ENCODE measurements at regions not wholly inside any gene's neighbourhood (a gene's known extent, or its start where the extent isn't known, plus 50 kb on each side); places are given as distances from the start of the nearest gene placed in this dataset.

- ATAC-seq (no peak), DNase-seq (no peak)
- H3K4me3 ChIP-seq = no peak overlapping the region
- H3K36me3 ChIP-seq = no peaks in the 10 kb centered on the region
- intact Hi-C loops (cut with DNase I) = no loop called here
- H3K4me1 ChIP-seq = no peaks in the 10 kb centered on the region
- H3K27me3 ChIP-seq (ENCODE audit: low read depth) = no peaks in the 10 kb centered on the region
- H3K27ac ChIP-seq = no peak overlapping the region
- H3K9me3 ChIP-seq = no peaks in the 10 kb centered on the region
- TF ChIP-seq CTCF (IDR thresholded peaks at IDR 0.05) = no peak
Measured at GRCh38 chr3:117669774-117670173, 960.2 kb downstream of the TUSC7 start.

- intact Hi-C loops (cut with DNase I) = no loop called here
- H3K36me3 ChIP-seq = no peaks in the 10 kb centered on the region
- TF ChIP-seq CTCF (IDR thresholded peaks at IDR 0.05) = no peak
Measured at GRCh38 chr3:117671722-117672318, 962.2 kb downstream of the TUSC7 start.

GRCh38 chr3:117674321-117674720 lies 964.7 kb downstream of the TUSC7 start:
- Histone ChIP-seq H3K27ac (no peak overlapping the region), H3K9me3 (no peaks in the 10 kb centered on the region), H3K4me1 (no peaks in the 10 kb centered on the region), H3K36me3 (no peaks in the 10 kb centered on the region), H3K27me3 (ENCODE audit: low read depth) (no peaks in the 10 kb centered on the region), H3K4me3 (no peak overlapping the region)
- ATAC-seq (no peak), DNase-seq (no peak)
- TF ChIP-seq CTCF (IDR thresholded peaks at IDR 0.05) = no peak
- intact Hi-C loops (cut with DNase I) = no loop called here

More at GRCh38 chr3:117671722-117672318, 962.2 kb downstream of the TUSC7 start:
- Histone ChIP-seq H3K4me1 (no peaks in the 10 kb centered on the region), H3K27ac (no peak overlapping the region), H3K9me3 (no peaks in the 10 kb centered on the region), H3K27me3 (ENCODE audit: low read depth) (no peaks in the 10 kb centered on the region), H3K4me3 (no peak overlapping the region)
- DNase-seq (no peak), ATAC-seq (peak; percentile 58 to 62)

- H3K27ac ChIP-seq = no peak overlapping the region
- no peaks in the 10 kb centered on the region for H3K36me3 ChIP-seq
- ATAC-seq (no peak), DNase-seq (no peak)
- H3K9me3 ChIP-seq = no peaks in the 10 kb centered on the region
- no peaks in the 10 kb centered on the region for H3K27me3 ChIP-seq (ENCODE audit: low read depth)
- no peak for TF ChIP-seq CTCF (IDR thresholded peaks at IDR 0.05)
- intact Hi-C loops (cut with DNase I) = no loop called here
- H3K4me3 ChIP-seq = no peak overlapping the region
- no peaks in the 10 kb centered on the region for H3K4me1 ChIP-seq
Measured at GRCh38 chr3:117681619-117682018, 972.0 kb downstream of the TUSC7 start.

- ATAC-seq (no peak), DNase-seq (no peak)
- Histone ChIP-seq H3K27ac (no peak overlapping the region), H3K9me3 (no peaks in the 10 kb centered on the region), H3K27me3 (ENCODE audit: low read depth) (no peaks in the 10 kb centered on the region), H3K36me3 (no peaks in the 10 kb centered on the region), H3K4me1 (peaks cover 7% of the 10 kb centered on the region), H3K4me3 (no peak overlapping the region)
- intact Hi-C loops (cut with DNase I) = no loop called here
- TF ChIP-seq CTCF (IDR thresholded peaks at IDR 0.05) = no peak
Measured at GRCh38 chr3:117687096-117687495, 977.5 kb downstream of the TUSC7 start.

Data from lower lobe of right lung (tissue), 2 donors.